HepG2 (cell line): ENCODE measurements at regions not wholly inside any gene's neighbourhood (a gene's known extent, or its start where the extent isn't known, plus 50 kb on each side); places are given as distances from the start of the nearest gene placed in this dataset.

ENCODE experiments used
- DNMT3B ChIP-seq: conservative IDR thresholded peaks from 2 replicates; pipeline ENCODE4 v1.6.1; 2016; ENCODE audit warnings: missing biosample characterization, control low read depth
- DPF2 ChIP-seq: sonication (generic); formaldehyde crosslinking; IDR thresholded peaks from 2 replicates; pipeline ENCODE4 v1.4.0; 2020; ENCODE audit warnings: mild to moderate bottlenecking, low read depth, missing genetic modification reagents, borderline replicate concordance
- FOXA3 ChIP-seq: IDR thresholded peaks from 2 replicates; pipeline ENCODE4 v1.6.1; 2016; ENCODE audit warnings: missing genetic modification reagents, missing compliant biosample characterization
- FOXO1 ChIP-seq: sonication (generic); formaldehyde crosslinking; IDR thresholded peaks from 2 replicates; pipeline ENCODE4 v1.4.0; 2020; ENCODE audit warnings: missing genetic modification reagents
- KLF15 ChIP-seq: sonication (generic); formaldehyde crosslinking; IDR thresholded peaks from 2 replicates; pipeline ENCODE4 v1.8.1; 2023; ENCODE audit warnings: borderline replicate concordance, mild to moderate bottlenecking, inconsistent platforms, missing genetic modification reagents, mixed read lengths
- NFRKB ChIP-seq: fragments of 450-650 bp; IDR thresholded peaks from 2 replicates; pipeline ENCODE4 v1.6.1; 2017
- RCOR2 ChIP-seq: IDR thresholded peaks from 2 replicates; pipeline ENCODE4 v1.6.1; 2016; ENCODE audit warnings: missing biosample characterization, missing genetic modification reagents
- RORA ChIP-seq: sonication (generic); formaldehyde crosslinking; IDR thresholded peaks from 2 replicates; pipeline ENCODE4 v1.5.0; 2020; ENCODE audit warnings: mild to moderate bottlenecking, missing genetic modification reagents, moderate library complexity
- TARDBP ChIP-seq: sonication (generic); formaldehyde crosslinking; IDR thresholded peaks from 2 replicates; pipeline ENCODE4 v1.8.0; 2022; ENCODE audit warnings: mild to moderate bottlenecking, missing genetic modification reagents
- TBL1XR1 ChIP-seq: fragments of 150-350 bp; IDR thresholded peaks from 2 replicates; pipeline ENCODE4 v1.6.1; 2014; ENCODE audit warnings: borderline replicate concordance, low read length; ENCODE audit not compliant: partially characterized antibody
- ZC3H13 ChIP-seq: sonication (generic); formaldehyde crosslinking; IDR thresholded peaks from 2 replicates; pipeline ENCODE4 v1.8.1; 2023; ENCODE audit warnings: mild to moderate bottlenecking, missing genetic modification reagents, moderate library complexity
- ZMYM4 ChIP-seq: sonication (generic); formaldehyde crosslinking; IDR thresholded peaks from 2 replicates; pipeline ENCODE4 v1.8.1; 2023; ENCODE audit warnings: mild to moderate bottlenecking, missing genetic modification reagents
- ZNF10 ChIP-seq: sonication (generic); formaldehyde crosslinking; IDR thresholded peaks from 2 replicates; pipeline ENCODE4 v1.4.0; 2020; ENCODE audit warnings: mild to moderate bottlenecking, low read depth, missing genetic modification reagents, borderline replicate concordance
- ZNF17 ChIP-seq: sonication (generic); formaldehyde crosslinking; IDR thresholded peaks from 2 replicates; pipeline ENCODE4 v1.5.0; 2020; ENCODE audit warnings: mild to moderate bottlenecking, missing genetic modification reagents
- ZNF30 ChIP-seq: sonication (generic); formaldehyde crosslinking; IDR thresholded peaks from 2 replicates; pipeline ENCODE4 v1.5.0; 2020; ENCODE audit warnings: mild to moderate bottlenecking, missing genetic modification reagents
- ZNF331 ChIP-seq: sonication (generic); formaldehyde crosslinking; IDR thresholded peaks from 2 replicates; pipeline ENCODE4 v1.4.0; 2020; ENCODE audit warnings: missing genetic modification reagents
- ZNF644 ChIP-seq: IDR thresholded peaks from 2 replicates; pipeline ENCODE4 v1.6.1; 2016; ENCODE audit warnings: low read depth
- ZNF746 ChIP-seq: sonication (generic); formaldehyde crosslinking; IDR thresholded peaks from 2 replicates; pipeline ENCODE4 v1.8.0; 2022; ENCODE audit warnings: mild to moderate bottlenecking, missing genetic modification reagents
- ZNF788 ChIP-seq: sonication (generic); formaldehyde crosslinking; IDR thresholded peaks from 2 replicates; pipeline ENCODE4 v1.5.0; 2020; ENCODE audit warnings: mild to moderate bottlenecking, missing genetic modification reagents, borderline replicate concordance
- ZNF839 ChIP-seq: sonication (generic); formaldehyde crosslinking; IDR thresholded peaks from 2 replicates; pipeline ENCODE4 v1.4.0; 2020; ENCODE audit warnings: missing genetic modification reagents, mild to moderate bottlenecking, borderline replicate concordance
- TF ChIP-seq, protein P1 (sequence below): sonication (generic); formaldehyde crosslinking; IDR thresholded peaks from 2 replicates; pipeline ENCODE4 v1.8.0; 2022; ENCODE audit warnings: mild to moderate bottlenecking, missing genetic modification reagents; ENCODE audit not compliant: insufficient replicate concordance
- TF ChIP-seq, protein P2 (sequence below): sonication (generic); formaldehyde crosslinking; conservative IDR thresholded peaks from 2 replicates; pipeline ENCODE4 v1.8.0; 2022; ENCODE audit warnings: missing genetic modification reagents
- TF ChIP-seq, protein P3 (sequence below): sonication (generic); formaldehyde crosslinking; IDR thresholded peaks from 2 replicates; pipeline ENCODE4 v1.9.0; 2022; ENCODE audit warnings: low read depth, missing genetic modification reagents
- TF ChIP-seq, protein P4 (sequence below): sonication (generic); formaldehyde crosslinking; IDR thresholded peaks from 2 replicates; pipeline ENCODE4 v1.8.1; 2022; ENCODE audit warnings: mild to moderate bottlenecking, missing genetic modification reagents
- TF ChIP-seq, protein P5 (sequence below): sonication (generic); formaldehyde crosslinking; IDR thresholded peaks from 2 replicates; pipeline ENCODE4 v1.4.0; 2020; ENCODE audit warnings: missing genetic modification reagents, low read depth, mild to moderate bottlenecking, borderline replicate concordance

DNA sequence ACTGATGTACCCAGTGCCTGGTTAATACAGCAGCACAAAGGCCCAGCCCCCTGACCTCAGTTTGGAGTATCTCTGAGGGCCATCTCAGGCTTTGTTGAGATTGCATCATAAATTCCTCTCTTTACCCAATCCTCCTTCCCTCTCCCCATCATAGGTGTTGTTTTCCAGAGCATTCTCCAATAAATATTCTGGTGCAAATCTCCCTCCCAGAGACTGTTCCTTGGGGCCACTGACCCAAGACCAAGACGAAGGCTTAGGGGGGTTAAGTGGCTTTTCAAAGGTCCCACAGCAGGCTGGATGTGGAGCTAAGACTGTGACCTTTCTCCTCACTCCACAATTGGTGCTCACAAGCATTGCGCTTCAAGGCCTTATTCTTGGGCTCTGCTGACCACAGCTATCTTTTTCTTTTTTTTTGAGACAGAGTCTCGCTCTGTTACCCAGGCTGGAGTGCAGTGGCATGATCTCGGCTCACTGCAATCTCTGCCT is 72.4 kb upstream of the ZMYND8 start (continued):
- peak; percentile 68 for TF ChIP-seq FOXA3 (CRISPR knock-in tag)
- TF ChIP-seq, protein P1, sequence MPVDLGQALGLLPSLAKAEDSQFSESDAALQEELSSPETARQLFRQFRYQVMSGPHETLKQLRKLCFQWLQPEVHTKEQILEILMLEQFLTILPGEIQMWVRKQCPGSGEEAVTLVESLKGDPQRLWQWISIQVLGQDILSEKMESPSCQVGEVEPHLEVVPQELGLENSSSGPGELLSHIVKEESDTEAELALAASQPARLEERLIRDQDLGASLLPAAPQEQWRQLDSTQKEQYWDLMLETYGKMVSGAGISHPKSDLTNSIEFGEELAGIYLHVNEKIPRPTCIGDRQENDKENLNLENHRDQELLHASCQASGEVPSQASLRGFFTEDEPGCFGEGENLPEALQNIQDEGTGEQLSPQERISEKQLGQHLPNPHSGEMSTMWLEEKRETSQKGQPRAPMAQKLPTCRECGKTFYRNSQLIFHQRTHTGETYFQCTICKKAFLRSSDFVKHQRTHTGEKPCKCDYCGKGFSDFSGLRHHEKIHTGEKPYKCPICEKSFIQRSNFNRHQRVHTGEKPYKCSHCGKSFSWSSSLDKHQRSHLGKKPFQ (CRISPR knock-in tag), result no peak
- TF ChIP-seq, protein P2, sequence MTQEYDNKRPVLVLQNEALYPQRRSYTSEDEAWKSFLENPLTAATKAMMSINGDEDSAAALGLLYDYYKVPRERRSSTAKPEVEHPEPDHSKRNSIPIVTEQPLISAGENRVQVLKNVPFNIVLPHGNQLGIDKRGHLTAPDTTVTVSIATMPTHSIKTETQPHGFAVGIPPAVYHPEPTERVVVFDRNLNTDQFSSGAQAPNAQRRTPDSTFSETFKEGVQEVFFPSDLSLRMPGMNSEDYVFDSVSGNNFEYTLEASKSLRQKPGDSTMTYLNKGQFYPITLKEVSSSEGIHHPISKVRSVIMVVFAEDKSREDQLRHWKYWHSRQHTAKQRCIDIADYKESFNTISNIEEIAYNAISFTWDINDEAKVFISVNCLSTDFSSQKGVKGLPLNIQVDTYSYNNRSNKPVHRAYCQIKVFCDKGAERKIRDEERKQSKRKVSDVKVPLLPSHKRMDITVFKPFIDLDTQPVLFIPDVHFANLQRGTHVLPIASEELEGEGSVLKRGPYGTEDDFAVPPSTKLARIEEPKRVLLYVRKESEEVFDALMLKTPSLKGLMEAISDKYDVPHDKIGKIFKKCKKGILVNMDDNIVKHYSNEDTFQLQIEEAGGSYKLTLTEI (CRISPR knock-in tag), result no peak
- no peak for TF ChIP-seq ZNF788 (CRISPR knock-in tag)
- peak; percentile 59; the same call in 1 of the 2 replicates for TF ChIP-seq ZNF644
- no peak for TF ChIP-seq DNMT3B
- no peak for TF ChIP-seq TBL1XR1
- peak; percentile 71; the same call in 1 of the 2 replicates for TF ChIP-seq TARDBP (CRISPR knock-in tag)
- no peak for TF ChIP-seq NFRKB
- no peak for TF ChIP-seq RORA
- no peak for TF ChIP-seq ZNF10
- TF ChIP-seq ZC3H13 (CRISPR knock-in tag), result no peak
- TF ChIP-seq, protein P3, sequence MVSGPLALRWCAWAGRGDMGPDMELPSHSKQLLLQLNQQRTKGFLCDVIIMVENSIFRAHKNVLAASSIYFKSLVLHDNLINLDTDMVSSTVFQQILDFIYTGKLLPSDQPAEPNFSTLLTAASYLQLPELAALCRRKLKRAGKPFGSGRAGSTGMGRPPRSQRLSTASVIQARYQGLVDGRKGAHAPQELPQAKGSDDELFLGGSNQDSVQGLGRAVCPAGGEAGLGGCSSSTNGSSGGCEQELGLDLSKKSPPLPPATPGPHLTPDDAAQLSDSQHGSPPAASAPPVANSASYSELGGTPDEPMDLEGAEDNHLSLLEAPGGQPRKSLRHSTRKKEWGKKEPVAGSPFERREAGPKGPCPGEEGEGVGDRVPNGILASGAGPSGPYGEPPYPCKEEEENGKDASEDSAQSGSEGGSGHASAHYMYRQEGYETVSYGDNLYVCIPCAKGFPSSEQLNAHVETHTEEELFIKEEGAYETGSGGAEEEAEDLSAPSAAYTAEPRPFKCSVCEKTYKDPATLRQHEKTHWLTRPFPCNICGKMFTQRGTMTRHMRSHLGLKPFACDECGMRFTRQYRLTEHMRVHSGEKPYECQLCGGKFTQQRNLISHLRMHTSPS (CRISPR knock-in tag), result no peak
- no peak for TF ChIP-seq KLF15 (CRISPR knock-in tag)
- peak; percentile 82 for TF ChIP-seq RCOR2 (CRISPR knock-in tag)
- peak; percentile 63; the same call in 1 of the 2 replicates for TF ChIP-seq ZNF746 (CRISPR knock-in tag)
- TF ChIP-seq ZMYM4 (CRISPR knock-in tag), result peak; percentile 71
- TF ChIP-seq ZNF839 (CRISPR knock-in tag), result no peak
- TF ChIP-seq ZNF331 (CRISPR knock-in tag), result peak; percentile 66
- TF ChIP-seq DPF2 (CRISPR knock-in tag), result no peak
- TF ChIP-seq ZNF17 (CRISPR knock-in tag), result no peak
- TF ChIP-seq, protein P4, sequence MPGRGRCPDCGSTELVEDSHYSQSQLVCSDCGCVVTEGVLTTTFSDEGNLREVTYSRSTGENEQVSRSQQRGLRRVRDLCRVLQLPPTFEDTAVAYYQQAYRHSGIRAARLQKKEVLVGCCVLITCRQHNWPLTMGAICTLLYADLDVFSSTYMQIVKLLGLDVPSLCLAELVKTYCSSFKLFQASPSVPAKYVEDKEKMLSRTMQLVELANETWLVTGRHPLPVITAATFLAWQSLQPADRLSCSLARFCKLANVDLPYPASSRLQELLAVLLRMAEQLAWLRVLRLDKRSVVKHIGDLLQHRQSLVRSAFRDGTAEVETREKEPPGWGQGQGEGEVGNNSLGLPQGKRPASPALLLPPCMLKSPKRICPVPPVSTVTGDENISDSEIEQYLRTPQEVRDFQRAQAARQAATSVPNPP (CRISPR knock-in tag), result 0 out of 2 replicates have a peak, but pooled peaks have one; percentile 43
- TF ChIP-seq ZNF30, result no peak
- no peak for TF ChIP-seq FOXO1 (CRISPR knock-in tag)
- TF ChIP-seq, protein P5, sequence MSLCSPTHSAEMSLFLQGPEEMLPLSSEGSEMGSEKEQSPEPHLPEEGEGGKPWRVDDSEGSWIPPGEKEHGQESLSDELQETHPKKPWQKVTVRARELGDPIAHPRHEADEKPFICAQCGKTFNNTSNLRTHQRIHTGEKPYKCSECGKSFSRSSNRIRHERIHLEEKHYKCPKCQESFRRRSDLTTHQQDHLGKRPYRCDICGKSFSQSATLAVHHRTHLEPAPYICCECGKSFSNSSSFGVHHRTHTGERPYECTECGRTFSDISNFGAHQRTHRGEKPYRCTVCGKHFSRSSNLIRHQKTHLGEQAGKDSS, result no peak
